ENCODE measurements at regions not wholly inside any gene's neighbourhood (a gene's known extent, or its start where the extent isn't known, plus 50 kb on each side); places are given as distances from the start of the nearest gene placed in this dataset.
"Not testable (repeated sequence)": the region's sequence is repeated elsewhere in the genome, so short reads cannot be mapped to it uniquely, and the experiment has no call there.

- DNase-seq = no peak
These were observed 315.6 kb downstream of the SLITRK5 start for GRCh38 chr13:87986639-87987250.

GRCh38 chr13:87998081-87998480 is 326.9 kb downstream of the SLITRK5 start:
- no peak for DNase-seq

GRCh38 chr13:87999240-87999700 is 328.1 kb downstream of the SLITRK5 start:
- no peak for DNase-seq

DNA sequence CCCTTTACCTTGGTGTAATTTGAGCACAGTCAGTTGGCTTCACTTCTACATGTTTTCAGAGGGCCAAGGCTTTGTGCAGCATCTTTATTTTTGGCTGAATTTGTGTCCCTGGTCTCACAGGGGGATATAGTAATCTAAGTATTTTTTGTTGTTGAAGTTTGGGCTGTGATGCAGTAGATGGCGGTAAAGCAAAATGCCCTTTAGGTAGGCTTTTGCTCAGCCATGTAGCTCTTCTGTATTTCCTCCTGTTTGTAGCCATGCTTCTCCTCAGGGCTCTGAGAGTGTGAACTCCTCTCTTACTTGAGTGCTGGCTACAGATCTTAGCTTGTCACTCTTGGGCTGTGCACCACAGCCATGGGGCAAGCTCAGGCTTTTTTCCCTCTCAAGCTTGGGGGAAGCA is 328.6 kb downstream of the SLITRK5 start:
- peak in 1 of 2 experiments; percentile 12 for DNase-seq

GRCh38 chr13:88000239-88000638 is 329.1 kb downstream of the SLITRK5 start:
- no peak for DNase-seq

GRCh38 chr13:88000787-88001186 is 329.6 kb downstream of the SLITRK5 start:
- no peak for DNase-seq

GRCh38 chr13:88005188-88005587 is 334.0 kb downstream of the SLITRK5 start:
- peak; percentile 40 to 45 for DNase-seq

DNA sequence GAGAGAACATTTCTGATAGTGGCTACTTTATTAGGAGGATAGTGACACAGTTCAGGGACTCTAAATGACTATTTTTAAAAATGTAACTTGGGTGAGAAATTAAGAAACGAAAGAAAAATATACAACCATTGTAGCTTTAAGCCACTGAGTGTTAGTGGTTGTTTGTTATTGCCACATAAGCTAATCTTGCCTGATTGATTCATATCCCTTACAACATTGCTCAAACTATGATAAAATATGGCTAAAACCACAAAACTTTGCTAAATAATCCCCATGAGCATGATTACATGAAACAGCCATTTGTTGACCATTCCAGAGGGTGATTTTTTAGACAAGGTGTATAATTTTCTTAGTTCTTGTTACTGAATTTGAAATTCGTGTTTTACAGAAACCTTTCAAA is 343.4 kb downstream of the SLITRK5 start:
- DNase-seq = peak; percentile 91

DNA sequence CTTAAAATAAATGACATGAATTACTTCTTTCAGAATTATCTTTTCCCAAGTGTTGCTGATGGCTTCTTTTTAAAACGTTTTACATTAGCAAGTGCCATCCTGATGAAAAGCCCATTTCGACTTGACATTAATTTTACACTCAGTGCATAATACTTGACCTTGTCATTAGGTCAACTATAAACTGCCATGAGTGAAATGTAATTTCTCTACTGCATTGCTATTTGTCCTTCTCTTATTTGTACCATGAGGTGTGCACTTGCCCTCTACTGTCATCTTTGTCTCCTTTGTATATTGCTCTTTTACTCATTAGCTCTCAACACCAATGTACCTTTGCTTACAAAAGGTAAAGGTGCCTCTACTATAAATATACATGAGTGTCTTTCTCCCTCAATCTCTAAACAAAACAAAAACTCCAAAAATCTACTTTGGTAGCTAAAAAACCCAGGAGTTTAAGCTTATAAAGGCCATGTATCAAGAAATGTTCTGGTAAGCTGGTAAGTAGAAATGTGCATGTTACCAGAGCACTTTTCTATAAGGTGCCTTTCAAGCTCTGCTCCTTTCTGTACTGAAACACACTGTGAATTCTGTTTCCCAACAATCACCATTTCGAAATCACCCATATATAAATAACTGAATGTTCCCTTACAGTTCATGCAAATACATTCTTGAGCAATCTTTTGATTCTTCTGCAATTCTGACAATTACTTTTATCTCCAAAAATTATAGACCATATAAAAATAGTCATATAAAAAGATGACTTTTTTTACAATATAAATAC is 351.4 kb downstream of the SLITRK5 start:
- DNase-seq = peak; percentile 90 to 92

DNA sequence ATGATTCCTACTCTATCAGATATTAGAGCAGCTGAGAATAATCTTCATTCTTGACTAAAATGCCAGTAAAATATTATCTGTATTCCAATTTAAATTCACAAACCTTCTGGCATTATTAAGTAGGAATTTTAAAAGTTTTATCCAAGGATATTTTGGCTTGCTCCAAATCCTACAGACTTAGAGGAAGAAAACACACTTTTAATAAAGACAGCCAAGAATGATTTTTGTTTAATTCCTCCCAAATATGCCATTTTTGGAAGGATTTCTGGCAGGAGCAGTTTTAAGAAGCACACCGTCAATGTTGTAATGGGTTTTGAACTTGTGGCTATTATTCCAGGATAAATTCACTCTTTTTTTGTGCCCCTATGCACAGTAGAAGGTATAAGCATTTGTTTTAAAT is 355.1 kb downstream of the SLITRK5 start:
- no peak for DNase-seq

DNA sequence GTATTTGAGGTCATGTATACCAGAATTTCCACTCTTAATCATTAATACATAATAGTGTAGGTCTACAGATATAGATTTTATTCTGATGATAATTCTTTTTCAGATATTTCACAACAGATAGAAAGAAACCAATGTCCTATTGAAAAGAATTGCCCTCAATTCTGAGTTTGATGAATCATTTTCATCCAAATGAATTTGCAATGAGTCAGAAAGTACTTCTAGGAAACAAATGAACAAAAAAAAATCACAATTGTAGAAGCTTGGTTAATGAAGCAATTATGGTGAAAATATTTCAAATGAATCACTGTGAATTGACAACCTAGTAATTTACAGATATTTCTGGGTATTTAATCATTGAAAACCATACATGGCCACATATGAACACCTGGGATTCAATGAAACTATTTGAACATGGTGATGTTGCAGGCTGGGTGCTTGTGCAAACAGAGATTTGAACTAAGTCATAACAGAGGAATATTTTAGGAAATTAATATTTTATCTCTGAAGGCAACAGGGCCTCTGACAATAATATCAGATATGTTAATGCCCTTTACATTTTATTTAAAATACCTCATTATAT is 360.9 kb downstream of the SLITRK5 start:
- no peak for DNase-seq

DNA sequence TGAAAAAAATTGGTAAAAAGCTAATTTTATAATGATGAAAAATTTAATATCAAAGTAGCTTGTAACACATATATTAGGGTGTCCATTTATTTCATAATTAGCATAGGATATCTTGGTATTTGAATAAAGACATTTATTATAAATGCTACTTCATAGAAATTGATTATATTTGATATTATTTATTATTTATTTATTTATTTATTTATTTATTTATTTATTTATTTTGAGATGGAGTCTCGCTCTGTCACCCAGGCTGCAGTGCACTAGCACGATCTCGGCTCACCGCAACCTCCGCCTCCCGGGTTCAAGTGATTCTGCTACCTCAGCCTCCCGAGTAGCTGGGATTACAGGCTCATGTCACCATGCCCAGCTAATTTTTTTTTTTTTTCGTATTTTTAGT is 365.0 kb downstream of the SLITRK5 start:
- not testable (repeated sequence) for DNase-seq

- DNase-seq = no peak
These were observed 371.3 kb downstream of the SLITRK5 start for GRCh38 chr13:88042489-88042888.

DNA sequence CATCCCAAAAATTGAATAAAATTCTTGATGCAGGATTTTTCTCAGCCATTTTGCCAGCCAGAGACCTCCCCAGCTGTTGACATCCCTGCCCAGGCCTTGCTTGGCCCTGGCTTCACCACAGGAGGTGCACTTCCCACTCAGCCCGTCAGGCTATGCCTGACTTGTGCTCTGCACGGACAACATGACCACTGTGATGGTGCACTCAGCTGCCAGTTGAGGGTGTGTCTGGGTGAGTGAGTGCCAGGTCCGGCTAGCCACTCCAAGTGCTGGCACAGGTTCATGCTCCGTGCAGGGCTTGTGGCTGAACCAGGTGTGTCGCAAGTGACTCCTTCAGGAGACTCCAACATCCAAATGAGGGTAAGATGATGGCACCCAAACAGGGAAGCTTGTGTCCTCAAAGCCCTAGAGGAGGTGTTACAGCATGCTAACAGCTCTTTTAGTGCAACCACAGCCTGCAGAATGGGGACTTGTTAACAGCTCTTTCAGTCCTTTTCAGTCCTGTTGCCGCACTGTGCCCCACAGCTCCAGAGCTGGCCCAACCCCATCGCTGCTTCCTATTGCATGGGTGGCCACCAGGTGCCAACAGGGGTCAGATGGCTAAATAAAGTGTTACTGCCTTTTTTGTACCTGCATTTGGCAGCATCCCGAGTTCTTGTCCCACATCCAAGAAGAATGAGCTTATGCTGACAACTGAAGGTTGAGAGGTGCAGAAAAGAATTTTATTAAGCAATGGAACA is 380.7 kb downstream of the SLITRK5 start:
- no peak for DNase-seq

GRCh38 chr13:88063741-88064140 is 392.6 kb downstream of the SLITRK5 start:
- DNase-seq = peak in 1 of 2 experiments; percentile 6

GRCh38 chr13:88066847-88067246 is 395.7 kb downstream of the SLITRK5 start:
- no peak for DNase-seq

DNA sequence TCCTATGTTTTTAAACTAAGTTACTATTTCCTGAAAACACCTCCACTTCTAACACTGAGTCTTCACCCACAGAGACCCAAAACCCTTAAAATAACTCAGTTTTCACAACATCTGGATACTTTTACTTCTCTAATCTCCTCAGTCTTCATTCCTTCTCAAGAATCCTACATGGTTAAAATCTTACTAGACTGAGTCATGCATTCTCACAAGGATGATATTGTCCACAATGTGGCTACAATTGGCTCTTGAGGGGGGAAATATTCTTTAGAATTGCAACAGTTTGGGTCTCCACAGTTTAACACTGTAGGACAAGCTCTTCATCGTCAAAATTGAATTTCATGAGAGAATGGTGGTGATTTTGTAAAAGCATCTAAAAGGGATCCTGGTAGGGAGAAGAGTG is 397.1 kb downstream of the SLITRK5 start:
- no peak for DNase-seq

DNA sequence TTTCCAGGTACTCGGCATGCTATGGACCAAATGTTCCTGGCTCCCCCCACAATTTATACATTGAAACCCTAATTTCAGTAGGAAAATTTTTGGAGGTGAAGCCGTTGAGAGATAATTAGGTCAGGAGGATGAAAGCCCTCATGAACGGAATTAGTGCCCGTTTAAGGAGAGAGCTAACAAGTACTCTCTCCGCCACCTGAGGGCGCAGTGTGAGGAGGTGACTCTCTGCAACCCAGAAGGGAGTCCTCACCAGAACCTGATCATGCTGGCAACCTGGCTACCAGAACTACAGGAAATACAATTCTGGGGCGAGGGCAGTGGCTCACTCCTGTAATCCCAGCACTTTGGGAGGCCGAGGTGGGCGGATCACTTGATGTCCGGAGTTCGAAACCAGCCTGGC is 397.8 kb downstream of the SLITRK5 start:
- no peak for DNase-seq

DNA sequence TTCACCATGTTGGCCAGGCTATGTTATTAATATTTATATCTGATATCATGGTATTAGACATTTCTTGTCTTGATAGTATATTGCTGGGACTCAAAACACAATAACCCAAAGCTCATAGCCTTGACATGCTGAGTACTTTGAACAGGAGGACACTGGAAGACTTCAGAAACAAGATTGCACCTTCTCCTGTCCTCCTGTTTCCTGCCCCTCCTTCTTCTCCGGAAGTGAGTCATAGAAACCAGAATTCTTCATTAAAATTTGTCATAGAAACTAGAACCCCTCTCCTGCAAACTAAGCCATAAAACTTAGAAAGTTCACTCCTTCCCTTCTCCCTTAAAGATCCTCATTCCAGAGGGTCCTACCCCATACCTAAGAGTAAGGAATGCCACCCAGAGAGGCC is 400.2 kb downstream of the SLITRK5 start:
- DNase-seq = no peak

GRCh38 chr13:88074794-88075510 is 403.8 kb downstream of the SLITRK5 start:
- peak; percentile 83 to 85 for DNase-seq

GRCh38 chr13:88085036-88085435 is 413.9 kb downstream of the SLITRK5 start:
- peak in 1 of 2 experiments; percentile 11 for DNase-seq

- peak in 1 of 2 experiments; percentile 24 for DNase-seq
These were observed 415.4 kb downstream of the SLITRK5 start for GRCh38 chr13:88086577-88086976.

- DNase-seq = peak; percentile 77 to 81
These were observed 426.4 kb downstream of the SLITRK5 start for GRCh38 chr13:88097541-88097940.

Data from AML-193 (cell line).